Neuronal stem cell (in vitro differentiated cells): ENCODE measurements at regions not wholly inside any gene's neighbourhood (a gene's known extent, or its start where the extent isn't known, plus 50 kb on each side); places are given as distances from the start of the nearest gene placed in this dataset.

Experiments
- DNase-seq: peaks from one replicate; pipeline ENCODE4 v3.0.0-alpha.2; 2013; ENCODE audit warnings: low spot score
- H2AFZ ChIP-seq: one replicate; pipeline ENCODE4 v1.6.1; 2013; ENCODE audit warnings: mild to moderate bottlenecking, low read length, inconsistent platforms
- H2AK5ac ChIP-seq: 2 replicates; pipeline ENCODE4 v1.6.1; 2013; ENCODE audit warnings: low read depth, mild to moderate bottlenecking, inconsistent platforms, low read length, moderate library complexity, mixed read lengths
- H2BK120ac ChIP-seq: 2 replicates; pipeline ENCODE4 v1.6.1; 2013; ENCODE audit warnings: low read depth, mild to moderate bottlenecking, inconsistent platforms, low read length, moderate library complexity, mixed read lengths
- H2BK12ac ChIP-seq: one replicate; pipeline ENCODE4 v1.6.1; 2013; ENCODE audit warnings: low read length, inconsistent platforms
- H2BK15ac ChIP-seq: 2 replicates; pipeline ENCODE4 v1.6.1; 2013; ENCODE audit warnings: mild to moderate bottlenecking, low read length, inconsistent platforms, mixed read lengths
- H2BK5ac ChIP-seq: one replicate; pipeline ENCODE4 v1.6.1; 2013; ENCODE audit warnings: inconsistent platforms, mild to moderate bottlenecking, low read length, moderate library complexity
- H3K14ac ChIP-seq: one replicate; pipeline ENCODE4 v1.6.1; 2013; ENCODE audit warnings: low read length, inconsistent platforms
- H3K18ac ChIP-seq: 2 replicates; pipeline ENCODE4 v1.6.1; 2013; ENCODE audit warnings: low read length, inconsistent platforms
- H3K23ac ChIP-seq: 2 replicates; pipeline ENCODE4 v1.6.1; 2013; ENCODE audit warnings: low read depth, mild to moderate bottlenecking, mixed read lengths, low read length, inconsistent platforms; ENCODE audit not compliant: poor library complexity
- H3K27ac ChIP-seq: replicated peaks from 3 replicates; pipeline ENCODE4 v1.5.1; 2013; ENCODE audit warnings: low read length, inconsistent platforms
- H3K27me3 ChIP-seq, 3 experiments: 2 replicates each; pipeline ENCODE4 v1.6.1; 2013; ENCODE audit warnings: low read length in 3 of 3, mild to moderate bottlenecking in 2 of 3, inconsistent platforms in 1 of 3, low read depth in 1 of 3, mixed read lengths in 1 of 3, moderate library complexity in 1 of 3; ENCODE audit not compliant: control insufficient read depth in 3 of 3, insufficient read depth in 3 of 3
- H3K36me3 ChIP-seq, 2 donors: replicated peaks in 1 of 2; 2 replicates each; pipeline ENCODE4 v1.6.1; 2013; ENCODE audit warnings: low read length in 2 of 2; ENCODE audit not compliant: control insufficient read depth in 2 of 2, insufficient read depth in 2 of 2
- H3K4ac ChIP-seq: 2 replicates; pipeline ENCODE4 v1.6.1; 2013; ENCODE audit warnings: inconsistent platforms, mild to moderate bottlenecking, low read length, moderate library complexity
- H3K4me1 ChIP-seq, 2 donors: 1 replicate in 1 of 2; 2 replicates in 1 of 2; pipeline ENCODE4 v1.6.1; 2013; ENCODE audit warnings: low read length in 2 of 2, low read depth in 1 of 2; ENCODE audit not compliant: control insufficient read depth in 2 of 2, insufficient read depth in 1 of 2
- H3K4me2 ChIP-seq: one replicate; pipeline ENCODE4 v1.6.1; 2013; ENCODE audit warnings: mild to moderate bottlenecking, low read length, inconsistent platforms; ENCODE audit not compliant: insufficient read depth, poor library complexity, severe bottlenecking
- H3K4me3 ChIP-seq, 2 donors: 2 replicates each; pipeline ENCODE4 v1.5.1; 2013; ENCODE audit warnings: low read length in 2 of 2, mild to moderate bottlenecking in 2 of 2, inconsistent platforms in 1 of 2, moderate library complexity in 1 of 2
- H3K79me1 ChIP-seq: one replicate; pipeline ENCODE4 v1.6.1; 2013; ENCODE audit warnings: low read depth, mild to moderate bottlenecking, inconsistent platforms, low read length, moderate library complexity
- H3K9ac ChIP-seq: one replicate; pipeline ENCODE4 v1.6.1; 2013; ENCODE audit warnings: mild to moderate bottlenecking, low read depth, low read length, inconsistent platforms; ENCODE audit not compliant: poor library complexity
- H3K9me3 ChIP-seq, 2 donors: replicated peaks in 1 of 2; 2 replicates each; pipeline versions ENCODE3 to v1.6.1; 2013; ENCODE audit warnings: low read length in 2 of 2, mild to moderate bottlenecking in 2 of 2, inconsistent platforms in 1 of 2, low read depth in 1 of 2, mixed read lengths in 1 of 2, moderate library complexity in 1 of 2; ENCODE audit not compliant: control insufficient read depth in 2 of 2, insufficient read depth in 1 of 2
- H4K8ac ChIP-seq: one replicate; pipeline ENCODE4 v1.6.1; 2013; ENCODE audit warnings: low read depth, mild to moderate bottlenecking, inconsistent platforms, low read length, moderate library complexity
- H4K91ac ChIP-seq: one replicate; pipeline ENCODE4 v1.6.1; 2013; ENCODE audit warnings: low read length, low read depth, mild to moderate bottlenecking, inconsistent platforms; ENCODE audit not compliant: poor library complexity
- WGBS, 2 donors: extraction: QIAGEN DNeasy Blood & Tissue Kit; methylation state at CpG; one replicate each; pipeline ENCODE4 v1.1.7; 2013; ENCODE audit warnings: missing lambda C conversion rate in 2 of 2, mixed read lengths in 1 of 2; ENCODE audit not compliant: insufficient read length in 2 of 2, insufficient replicate concordance in 1 of 2; ENCODE audit errors: extremely low coverage in 2 of 2; 5-methylcytosine and 5-hydroxymethylcytosine counted together

GRCh38 chr2:2546046-2546445, 215.0 kb upstream of the MYT1L start:
- no peaks in the 10 kb centered on the region for H3K79me1 ChIP-seq
- H3K4me2 ChIP-seq = no peak overlapping the region
- no peak for DNase-seq
- H4K8ac ChIP-seq = no peak overlapping the region
- H4K91ac ChIP-seq = no peak overlapping the region
- peaks cover 0 to 2% (median 0%) of the 10 kb centered on the region in 3 experiments for H3K27me3 ChIP-seq
- no peak overlapping the region for H3K23ac ChIP-seq
- no peak overlapping the region for H3K18ac ChIP-seq
- peaks cover 1 to 4% of the 10 kb centered on the region in 2 donors for H3K4me1 ChIP-seq
- no peak overlapping the region for H2BK5ac ChIP-seq
- H2BK12ac ChIP-seq = no peak overlapping the region
- no peak overlapping the region for H2BK15ac ChIP-seq
- WGBS, 2 donors = no CpG with 5 or more reads among the region's 9 CpGs
- no peak overlapping the region for H3K4ac ChIP-seq
- no peak overlapping the region for H2BK120ac ChIP-seq
- H3K9me3 ChIP-seq = peaks cover 0 to 1% of the 10 kb centered on the region in 2 donors
- H2AFZ ChIP-seq = no peak overlapping the region
- no peak overlapping the region for H3K9ac ChIP-seq
- H3K27ac ChIP-seq = no peak overlapping the region
- H3K14ac ChIP-seq = no peak overlapping the region
- H2AK5ac ChIP-seq = no peak overlapping the region
- H3K4me3 ChIP-seq = peak overlapping the region in 1 of 2 donors; percentile 22
- H3K36me3 ChIP-seq = no peaks in the 10 kb centered on the region

GRCh38 chr2:2542966-2543611, 212.0 kb upstream of the MYT1L start:
- H3K36me3 ChIP-seq = no peaks in the 10 kb centered on the region
- DNase-seq = no peak
- H2AK5ac ChIP-seq = no peak overlapping the region
- H3K23ac ChIP-seq = no peak overlapping the region
- H4K91ac ChIP-seq = no peak overlapping the region
- H3K4me1 ChIP-seq = peaks cover 1 to 6% of the 10 kb centered on the region in 2 donors
- no peak overlapping the region for H2BK12ac ChIP-seq
- WGBS, 2 donors = no CpG with 5 or more reads among the region's 25 CpGs
- no peak overlapping the region for H3K14ac ChIP-seq
- peak overlapping the region; percentile 96 for H2AFZ ChIP-seq
- no peak overlapping the region for H2BK15ac ChIP-seq
- no peak overlapping the region for H3K4me3 ChIP-seq
- no peaks in the 10 kb centered on the region for H3K9me3 ChIP-seq
- no peaks in the 10 kb centered on the region for H3K27me3 ChIP-seq
- H3K79me1 ChIP-seq = no peaks in the 10 kb centered on the region
- no peak overlapping the region for H4K8ac ChIP-seq
- peak overlapping the region; percentile 78 for H3K18ac ChIP-seq
- H3K27ac ChIP-seq = no peak overlapping the region
- H2BK120ac ChIP-seq = no peak overlapping the region
- no peak overlapping the region for H3K4me2 ChIP-seq
- no peak overlapping the region for H2BK5ac ChIP-seq
- H3K9ac ChIP-seq = no peak overlapping the region
- H3K4ac ChIP-seq = no peak overlapping the region

GRCh38 chr2:2542316-2542715, 211.2 kb upstream of the MYT1L start:
- Histone ChIP-seq H3K14ac (no peak overlapping the region), H3K27me3 (no peaks in the 10 kb centered on the region), H3K9ac (no peak overlapping the region), H3K4me1 (peaks cover 1 to 6% of the 10 kb centered on the region in 2 donors), H3K9me3 (no peaks in the 10 kb centered on the region), H3K36me3 (no peaks in the 10 kb centered on the region), H2BK5ac (no peak overlapping the region), H3K4ac (no peak overlapping the region), H4K91ac (no peak overlapping the region), H3K4me2 (no peak overlapping the region), H2AFZ (no peak overlapping the region), H3K79me1 (no peaks in the 10 kb centered on the region), H2BK15ac (no peak overlapping the region), H2BK120ac (no peak overlapping the region), H2BK12ac (no peak overlapping the region), H4K8ac (no peak overlapping the region), H3K18ac (peak overlapping the region; percentile 7), H3K4me3 (no peak overlapping the region), H3K27ac (no peak overlapping the region), H2AK5ac (no peak overlapping the region), H3K23ac (no peak overlapping the region)
- no peak for DNase-seq
- no CpG with 5 or more reads among the region's 4 CpGs for WGBS, 2 donors

GRCh38 chr2:2540406-2540805, 209.3 kb upstream of the MYT1L start:
- no peaks in the 10 kb centered on the region for H3K36me3 ChIP-seq
- H3K4me1 ChIP-seq = peaks cover 1 to 9% of the 10 kb centered on the region in 2 donors
- no peak overlapping the region for H3K9ac ChIP-seq
- no peak overlapping the region for H2AK5ac ChIP-seq
- H4K8ac ChIP-seq = no peak overlapping the region
- H3K18ac ChIP-seq = no peak overlapping the region
- no peak overlapping the region for H3K4me2 ChIP-seq
- no peak overlapping the region for H3K4me3 ChIP-seq
- no peak for DNase-seq
- H2BK15ac ChIP-seq = no peak overlapping the region
- no peak overlapping the region for H3K14ac ChIP-seq
- no peak overlapping the region for H2BK5ac ChIP-seq
- H3K23ac ChIP-seq = no peak overlapping the region
- H3K4ac ChIP-seq = no peak overlapping the region
- no CpG with 5 or more reads among the region's 9 CpGs for WGBS, 2 donors
- H2BK12ac ChIP-seq = no peak overlapping the region
- no peak overlapping the region for H3K27ac ChIP-seq
- H4K91ac ChIP-seq = no peak overlapping the region
- no peaks in the 10 kb centered on the region for H3K27me3 ChIP-seq
- H2BK120ac ChIP-seq = no peak overlapping the region
- no peaks in the 10 kb centered on the region for H3K9me3 ChIP-seq
- no peaks in the 10 kb centered on the region for H3K79me1 ChIP-seq
- H2AFZ ChIP-seq = no peak overlapping the region
